GM18909 (cell line): ENCODE measurements at regions not wholly inside any gene's neighbourhood (a gene's known extent, or its start where the extent isn't known, plus 50 kb on each side); places are given as distances from the start of the nearest gene placed in this dataset.
"Not testable (repeated sequence)": the region's sequence is repeated elsewhere in the genome, so short reads cannot be mapped to it uniquely, and the experiment has no call there.

Source experiments
- ATAC-seq: cut with Tn5 transposase; IDR thresholded peaks from one replicate; pipeline ENCODE4 v1.9.1; 2021; ENCODE audit warnings: mild to moderate bottlenecking; ENCODE audit not compliant: unreplicated experiment, poor library complexity

GRCh38 chr7:143704813-143705212 is 52.7 kb downstream of the CTAGE6 start:
- ATAC-seq: not testable (repeated sequence)

GRCh38 chr7:143700759-143701699 is 56.5 kb downstream of the CTAGE6 start:
- peak; percentile 100 for ATAC-seq
